HepG2 (cell line): ENCODE measurements at regions not wholly inside any gene's neighbourhood (a gene's known extent, or its start where the extent isn't known, plus 50 kb on each side); places are given as distances from the start of the nearest gene placed in this dataset.

ENCODE experiments used
- HMG20B ChIP-seq: conservative IDR thresholded peaks from 2 replicates; pipeline ENCODE4 v1.6.1; 2016; ENCODE audit warnings: missing genetic modification reagents, missing compliant biosample characterization
- RFX3 ChIP-seq: IDR thresholded peaks from 2 replicates; pipeline ENCODE4 v1.6.1; 2016; ENCODE audit warnings: missing biosample characterization, missing genetic modification reagents
- SOX13 ChIP-seq, 3 experiments: fragments of 450-650 bp in 1 of 3; sonication (generic) in 1 of 3; formaldehyde crosslinking in 1 of 3; IDR thresholded peaks in 2 of 3; conservative IDR thresholded peaks in 1 of 3; 2 replicates each; pipeline versions ENCODE4 v1.5.0 to v1.6.1; 2016 to 2020; ENCODE audit warnings: antibody characterized with exemption in 1 of 3, mild to moderate bottlenecking in 1 of 3, missing compliant biosample characterization in 1 of 3, missing genetic modification reagents in 1 of 3, moderate library complexity in 1 of 3
- TBL1XR1 ChIP-seq: fragments of 150-350 bp; IDR thresholded peaks from 2 replicates; pipeline ENCODE4 v1.6.1; 2014; ENCODE audit warnings: borderline replicate concordance, low read length; ENCODE audit not compliant: partially characterized antibody
- ZIK1 ChIP-seq: sonication (generic); formaldehyde crosslinking; IDR thresholded peaks from 2 replicates; pipeline ENCODE4 v1.5.0; 2020; ENCODE audit warnings: mild to moderate bottlenecking, low read depth, missing genetic modification reagents, borderline replicate concordance
- ZNF605 ChIP-seq: sonication (generic); formaldehyde crosslinking; IDR thresholded peaks from 2 replicates; pipeline ENCODE4 v1.8.0; 2022; ENCODE audit warnings: mild to moderate bottlenecking, missing genetic modification reagents
- ZNF781 ChIP-seq: sonication (generic); formaldehyde crosslinking; IDR thresholded peaks from 2 replicates; pipeline ENCODE4 v1.5.1; 2020; ENCODE audit warnings: borderline replicate concordance, mild to moderate bottlenecking, missing genetic modification reagents; ENCODE audit errors: not compliant biosample characterization
- ZSCAN21 ChIP-seq: sonication (generic); formaldehyde crosslinking; IDR thresholded peaks from 2 replicates; pipeline ENCODE4 v1.8.0; 2022; ENCODE audit warnings: mild to moderate bottlenecking, missing genetic modification reagents, moderate library complexity, borderline replicate concordance
- TF ChIP-seq, protein P1 (sequence below): sonication (generic); formaldehyde crosslinking; IDR thresholded peaks from 2 replicates; pipeline ENCODE4 v1.5.0; 2020; ENCODE audit warnings: mild to moderate bottlenecking, missing genetic modification reagents, moderate library complexity
- TF ChIP-seq, protein P2 (sequence below): sonication (generic); formaldehyde crosslinking; IDR thresholded peaks from 2 replicates; pipeline ENCODE4 v1.4.0; 2020; ENCODE audit warnings: missing genetic modification reagents
- TF ChIP-seq, protein P3 (sequence below): sonication (generic); formaldehyde crosslinking; IDR thresholded peaks from 2 replicates; pipeline ENCODE4 v1.5.1; 2020; ENCODE audit warnings: mild to moderate bottlenecking, moderate library complexity, missing genetic modification reagents
- TF ChIP-seq, protein P4 (sequence below): IDR thresholded peaks from 2 replicates; pipeline ENCODE4 v1.6.1; 2018; ENCODE audit warnings: missing genetic modification reagents, mild to moderate bottlenecking, missing compliant biosample characterization

DNA sequence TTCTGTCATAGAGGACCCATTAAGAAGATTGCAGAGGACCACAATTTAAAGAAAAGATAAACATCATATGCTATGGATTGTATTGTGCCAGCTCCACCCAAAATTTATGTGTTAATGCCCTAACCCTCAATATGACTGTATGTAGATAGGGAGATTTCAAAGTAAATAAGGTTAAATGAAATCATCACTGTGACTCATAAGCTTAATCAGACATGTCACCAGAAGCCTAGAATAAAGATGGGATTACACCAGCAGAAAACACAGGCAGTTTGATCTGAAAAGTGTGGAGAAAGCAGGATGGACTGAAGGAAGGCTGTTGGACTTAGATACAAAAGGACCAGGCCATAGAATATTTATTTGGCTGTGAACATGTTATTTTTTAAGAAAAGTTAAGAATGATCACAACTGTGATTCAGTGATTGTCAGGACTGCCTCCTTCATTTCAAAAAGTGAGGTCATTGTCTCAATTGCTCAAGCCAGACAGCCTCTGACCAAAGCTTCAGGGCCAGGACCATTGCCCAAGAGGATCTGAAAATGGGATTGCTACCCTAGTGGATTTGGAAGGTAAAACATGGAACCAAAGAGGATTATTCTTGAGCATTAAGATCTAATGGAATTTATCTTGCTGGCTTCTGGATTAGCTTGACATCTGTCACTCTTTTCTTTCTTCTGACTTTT is 270.8 kb upstream of the POM121L12 start:
- TF ChIP-seq, protein P1, sequence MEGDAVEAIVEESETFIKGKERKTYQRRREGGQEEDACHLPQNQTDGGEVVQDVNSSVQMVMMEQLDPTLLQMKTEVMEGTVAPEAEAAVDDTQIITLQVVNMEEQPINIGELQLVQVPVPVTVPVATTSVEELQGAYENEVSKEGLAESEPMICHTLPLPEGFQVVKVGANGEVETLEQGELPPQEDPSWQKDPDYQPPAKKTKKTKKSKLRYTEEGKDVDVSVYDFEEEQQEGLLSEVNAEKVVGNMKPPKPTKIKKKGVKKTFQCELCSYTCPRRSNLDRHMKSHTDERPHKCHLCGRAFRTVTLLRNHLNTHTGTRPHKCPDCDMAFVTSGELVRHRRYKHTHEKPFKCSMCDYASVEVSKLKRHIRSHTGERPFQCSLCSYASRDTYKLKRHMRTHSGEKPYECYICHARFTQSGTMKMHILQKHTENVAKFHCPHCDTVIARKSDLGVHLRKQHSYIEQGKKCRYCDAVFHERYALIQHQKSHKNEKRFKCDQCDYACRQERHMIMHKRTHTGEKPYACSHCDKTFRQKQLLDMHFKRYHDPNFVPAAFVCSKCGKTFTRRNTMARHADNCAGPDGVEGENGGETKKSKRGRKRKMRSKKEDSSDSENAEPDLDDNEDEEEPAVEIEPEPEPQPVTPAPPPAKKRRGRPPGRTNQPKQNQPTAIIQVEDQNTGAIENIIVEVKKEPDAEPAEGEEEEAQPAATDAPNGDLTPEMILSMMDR (CRISPR knock-in tag): no peak
- no peak for TF ChIP-seq ZNF605 (CRISPR knock-in tag)
- TF ChIP-seq HMG20B (CRISPR knock-in tag): no peak
- no peak for TF ChIP-seq RFX3
- TF ChIP-seq, protein P2, sequence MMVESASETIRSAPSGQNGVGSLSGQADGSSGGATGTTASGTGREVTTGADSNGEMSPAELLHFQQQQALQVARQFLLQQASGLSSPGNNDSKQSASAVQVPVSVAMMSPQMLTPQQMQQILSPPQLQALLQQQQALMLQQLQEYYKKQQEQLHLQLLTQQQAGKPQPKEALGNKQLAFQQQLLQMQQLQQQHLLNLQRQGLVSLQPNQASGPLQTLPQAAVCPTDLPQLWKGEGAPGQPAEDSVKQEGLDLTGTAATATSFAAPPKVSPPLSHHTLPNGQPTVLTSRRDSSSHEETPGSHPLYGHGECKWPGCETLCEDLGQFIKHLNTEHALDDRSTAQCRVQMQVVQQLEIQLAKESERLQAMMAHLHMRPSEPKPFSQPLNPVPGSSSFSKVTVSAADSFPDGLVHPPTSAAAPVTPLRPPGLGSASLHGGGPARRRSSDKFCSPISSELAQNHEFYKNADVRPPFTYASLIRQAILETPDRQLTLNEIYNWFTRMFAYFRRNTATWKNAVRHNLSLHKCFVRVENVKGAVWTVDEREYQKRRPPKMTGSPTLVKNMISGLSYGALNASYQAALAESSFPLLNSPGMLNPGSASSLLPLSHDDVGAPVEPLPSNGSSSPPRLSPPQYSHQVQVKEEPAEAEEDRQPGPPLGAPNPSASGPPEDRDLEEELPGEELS (CRISPR knock-in tag): no peak
- no peak for TF ChIP-seq TBL1XR1
- TF ChIP-seq SOX13 (IDR thresholded peaks at IDR 0.05): no peak
- no peak for TF ChIP-seq SOX13 (CRISPR knock-in tag; conservative IDR thresholded peaks at IDR 0.05 in 1 of 2, IDR thresholded peaks at IDR 0.05 in 1 of 2)
- no peak for TF ChIP-seq ZSCAN21 (CRISPR knock-in tag)
- TF ChIP-seq ZIK1 (CRISPR knock-in tag): no peak
- TF ChIP-seq, protein P3, sequence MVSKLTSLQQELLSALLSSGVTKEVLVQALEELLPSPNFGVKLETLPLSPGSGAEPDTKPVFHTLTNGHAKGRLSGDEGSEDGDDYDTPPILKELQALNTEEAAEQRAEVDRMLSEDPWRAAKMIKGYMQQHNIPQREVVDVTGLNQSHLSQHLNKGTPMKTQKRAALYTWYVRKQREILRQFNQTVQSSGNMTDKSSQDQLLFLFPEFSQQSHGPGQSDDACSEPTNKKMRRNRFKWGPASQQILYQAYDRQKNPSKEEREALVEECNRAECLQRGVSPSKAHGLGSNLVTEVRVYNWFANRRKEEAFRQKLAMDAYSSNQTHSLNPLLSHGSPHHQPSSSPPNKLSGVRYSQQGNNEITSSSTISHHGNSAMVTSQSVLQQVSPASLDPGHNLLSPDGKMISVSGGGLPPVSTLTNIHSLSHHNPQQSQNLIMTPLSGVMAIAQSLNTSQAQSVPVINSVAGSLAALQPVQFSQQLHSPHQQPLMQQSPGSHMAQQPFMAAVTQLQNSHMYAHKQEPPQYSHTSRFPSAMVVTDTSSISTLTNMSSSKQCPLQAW (CRISPR knock-in tag): no peak
- no peak for TF ChIP-seq ZNF781 (CRISPR knock-in tag)
- TF ChIP-seq, protein P4, sequence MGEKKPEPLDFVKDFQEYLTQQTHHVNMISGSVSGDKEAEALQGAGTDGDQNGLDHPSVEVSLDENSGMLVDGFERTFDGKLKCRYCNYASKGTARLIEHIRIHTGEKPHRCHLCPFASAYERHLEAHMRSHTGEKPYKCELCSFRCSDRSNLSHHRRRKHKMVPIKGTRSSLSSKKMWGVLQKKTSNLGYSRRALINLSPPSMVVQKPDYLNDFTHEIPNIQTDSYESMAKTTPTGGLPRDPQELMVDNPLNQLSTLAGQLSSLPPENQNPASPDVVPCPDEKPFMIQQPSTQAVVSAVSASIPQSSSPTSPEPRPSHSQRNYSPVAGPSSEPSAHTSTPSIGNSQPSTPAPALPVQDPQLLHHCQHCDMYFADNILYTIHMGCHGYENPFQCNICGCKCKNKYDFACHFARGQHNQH (CRISPR knock-in tag): no peak
